Kidney (tissue), 13 donors: ENCODE measurements at regions not wholly inside any gene's neighbourhood (a gene's known extent, or its start where the extent isn't known, plus 50 kb on each side); places are given as distances from the start of the nearest gene placed in this dataset.
A peak's percentile ranks its signal among the peaks of the same experiment; 100 is the strongest.

Source experiments
- DNase-seq, 5 donors: peaks; one replicate each; pipeline ENCODE4 v3.0.0-alpha.2; 2013 to 2020
- FAIRE-seq: peaks from 2 replicates; lab custom pipeline; 2012; peaks lifted over from hg19 to GRCh38; lab: Jason Lieb, UNC
- H3K27ac ChIP-seq, 2 donors: one replicate each; pipeline ENCODE4 v1.7.0; 2013; ENCODE audit warnings: low read depth in 2 of 2, low read length in 2 of 2, inconsistent platforms in 1 of 2
- H3K27me3 ChIP-seq: one replicate; pipeline ENCODE4 v1.7.1; 2013; ENCODE audit warnings: low read length, inconsistent platforms; ENCODE audit not compliant: control insufficient read depth, insufficient read depth
- H3K36me3 ChIP-seq, 3 donors: one replicate each; pipeline versions ENCODE4 v1.7.0 to v1.7.1; 2013; ENCODE audit warnings: low read length in 3 of 3, control low read depth in 1 of 3, inconsistent platforms in 1 of 3; ENCODE audit not compliant: insufficient read depth in 3 of 3, control insufficient read depth in 2 of 3
- H3K4me1 ChIP-seq, 3 donors: one replicate each; pipeline versions ENCODE4 v1.7.0 to v1.7.1; 2013; ENCODE audit warnings: low read length in 3 of 3, inconsistent platforms in 1 of 3, low read depth in 1 of 3; ENCODE audit not compliant: control insufficient read depth in 2 of 3, insufficient read depth in 2 of 3
- H3K4me3 ChIP-seq, 3 donors: one replicate each; pipeline versions ENCODE4 v1.7.0 to v1.8.1; 2013; ENCODE audit warnings: low read length in 3 of 3, control low read depth in 1 of 3, inconsistent platforms in 1 of 3
- H3K9ac ChIP-seq, 3 donors: one replicate each; pipeline versions ENCODE4 v1.7.0 to v1.7.1; 2013; ENCODE audit warnings: low read length in 3 of 3, control low read depth in 1 of 3, inconsistent platforms in 1 of 3
- H3K9me3 ChIP-seq, 3 donors: one replicate each; pipeline versions ENCODE4 v1.7.0 to v1.7.1; 2013; ENCODE audit warnings: low read length in 3 of 3, control low read depth in 1 of 3, inconsistent platforms in 1 of 3; ENCODE audit not compliant: control insufficient read depth in 2 of 3, insufficient read depth in 1 of 3
- CTCF ChIP-seq: IDR thresholded peaks from 3 replicates; pipeline ENCODE4 v1.5.1; 2012; ENCODE audit warnings: mild to moderate bottlenecking, moderate library complexity, borderline replicate concordance; ENCODE audit not compliant: insufficient read depth; ENCODE audit errors: extremely low read depth
- intact Hi-C: fragments of 100-400 bp; cut with DNase I; formaldehyde crosslinking; loops from one replicate; pipeline ENCODE4 v1.11.1; 2022
- donor health status: control.
- donor health status: control.
- donor health status: control.
- donor health status: control.
- donor health status: control.
- donor health status: DM: yes; HTN: yes; CAD: no.
- donor health status: Normal renal cell carcinoma (clear cell type).

- Histone ChIP-seq H3K4me3 (no peak overlapping the region), H3K9me3 (no peaks in the 10 kb centered on the region), H3K4me1 (peaks cover 0 to 21% (median 17%) of the 10 kb centered on the region in 3 donors), H3K9ac (no peak overlapping the region), H3K27ac (no peak overlapping the region), H3K27me3 (no peaks in the 10 kb centered on the region), H3K36me3 (no peaks in the 10 kb centered on the region)
- intact Hi-C loops, result no loop called here
- no peak for DNase-seq
- TF ChIP-seq CTCF, result no peak
- no peak for FAIRE-seq
Measured at GRCh38 chr4:53658029-53658428, 66.7 kb upstream of the LNX1 start.

GRCh38 chr4:53656421-53656981 is 65.2 kb upstream of the LNX1 start:
- Histone ChIP-seq H3K9ac (no peak overlapping the region), H3K27ac (peak overlapping the region in 1 of 2 donors; percentile 57)

GRCh38 chr4:53654300-53654758 is 63.0 kb upstream of the LNX1 start:
- no peak for TF ChIP-seq CTCF
- DNase-seq, result peak in 2 of 5 donors; percentile 30 to 60
- intact Hi-C loops, result no loop called here

More at GRCh38 chr4:53656421-53656981, 65.2 kb upstream of the LNX1 start:
- no peak for TF ChIP-seq CTCF
- peaks cover 0 to 26% (median 21%) of the 10 kb centered on the region in 3 donors for H3K4me1 ChIP-seq
- DNase-seq (no peak), FAIRE-seq (no peak)
- no peaks in the 10 kb centered on the region for H3K9me3 ChIP-seq
- intact Hi-C loops, result no loop called here
- no peaks in the 10 kb centered on the region for H3K27me3 ChIP-seq
- H3K4me3 ChIP-seq, result no peak overlapping the region
- no peaks in the 10 kb centered on the region for H3K36me3 ChIP-seq

More at GRCh38 chr4:53654300-53654758, 63.0 kb upstream of the LNX1 start:
- Histone ChIP-seq H3K27ac (peak overlapping the region; percentile 71 to 86), H3K4me3 (no peak overlapping the region), H3K36me3 (no peaks in the 10 kb centered on the region), H3K4me1 (peaks cover 0 to 32% (median 27%) of the 10 kb centered on the region in 3 donors), H3K9me3 (no peaks in the 10 kb centered on the region), H3K9ac (peak overlapping the region in 1 of 3 donors; percentile 4), H3K27me3 (no peaks in the 10 kb centered on the region)
- FAIRE-seq, result no peak
